HG03103 (cell line): ENCODE measurements at regions not wholly inside any gene's neighbourhood (a gene's known extent, or its start where the extent isn't known, plus 50 kb on each side); places are given as distances from the start of the nearest gene placed in this dataset.
"Not testable (repeated sequence)": the region's sequence is repeated elsewhere in the genome, so short reads cannot be mapped to it uniquely, and the experiment has no call there.

Experiments used
- ATAC-seq: cut with Tn5 transposase; IDR thresholded peaks from one replicate; pipeline ENCODE4 v1.9.1; 2021; ENCODE audit warnings: low read depth; ENCODE audit not compliant: unreplicated experiment

DNA sequence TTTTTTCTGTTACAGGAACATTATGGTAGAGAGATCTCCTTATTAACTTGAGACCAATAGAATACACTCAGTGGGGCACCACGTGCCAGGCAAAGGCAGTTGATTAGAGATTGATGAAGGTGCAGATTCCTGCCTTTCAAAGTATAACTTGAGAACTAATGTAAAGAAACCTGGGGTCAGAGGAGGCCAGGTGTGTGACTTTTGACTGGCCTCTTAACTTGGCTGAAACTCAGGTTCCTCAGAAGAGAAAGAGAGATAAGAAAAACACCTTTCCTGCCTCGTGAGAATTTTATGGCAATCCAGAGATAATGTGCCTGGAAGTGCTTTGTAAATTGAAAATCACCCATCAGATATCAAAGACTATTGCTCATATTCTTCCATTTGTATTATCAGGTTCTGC, 110.7 kb upstream of the GZMB start:
- no peak for ATAC-seq

DNA sequence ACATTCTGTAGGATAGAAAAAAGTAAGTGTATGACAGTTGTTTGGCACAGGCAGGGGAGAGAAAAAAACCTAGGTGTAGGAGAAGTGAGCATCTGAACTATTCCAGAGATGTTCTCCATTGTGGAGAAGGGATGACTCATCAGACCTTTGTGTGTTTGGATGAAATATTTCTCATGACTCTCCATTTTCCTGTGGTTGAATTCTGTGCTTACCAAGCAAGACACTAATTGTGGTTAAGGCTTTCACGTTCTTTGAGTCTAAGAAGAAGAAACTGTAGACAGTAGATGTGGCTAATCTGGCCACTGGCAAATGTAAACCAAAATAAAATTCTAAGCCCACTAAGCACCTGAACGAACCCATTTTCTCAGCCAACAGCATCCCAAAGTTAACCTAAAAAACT, 107.9 kb upstream of the GZMB start:
- ATAC-seq, result no peak

DNA sequence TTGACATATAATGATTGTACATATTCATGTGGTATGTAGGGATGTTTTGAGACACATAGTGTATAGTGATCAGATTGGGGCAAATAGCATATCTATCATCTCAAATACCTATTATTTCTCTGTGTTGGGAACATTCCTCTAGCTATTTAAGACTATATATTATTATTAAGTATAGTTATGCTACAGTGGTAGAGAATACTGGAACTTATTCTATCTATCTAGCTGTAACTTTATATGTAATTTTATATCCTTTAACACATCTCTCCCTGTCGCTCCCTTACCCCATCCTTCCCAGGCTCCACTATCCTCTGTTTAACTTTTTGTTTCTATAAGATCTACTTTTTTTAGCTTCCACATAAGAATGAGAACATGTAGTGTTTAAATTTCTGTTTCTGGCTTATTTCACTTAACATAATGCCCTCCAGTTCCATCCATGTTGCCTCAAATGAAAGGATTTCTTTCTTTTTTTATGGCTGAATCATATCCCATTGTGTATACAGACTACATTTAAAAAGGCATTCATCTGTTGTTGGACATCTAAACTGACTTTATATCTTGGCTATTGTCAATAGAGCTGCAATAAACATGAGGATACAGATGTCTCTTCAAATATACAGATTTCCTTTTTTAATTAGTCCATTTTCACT, 102.1 kb upstream of the GZMB start:
- ATAC-seq, result no peak

DNA sequence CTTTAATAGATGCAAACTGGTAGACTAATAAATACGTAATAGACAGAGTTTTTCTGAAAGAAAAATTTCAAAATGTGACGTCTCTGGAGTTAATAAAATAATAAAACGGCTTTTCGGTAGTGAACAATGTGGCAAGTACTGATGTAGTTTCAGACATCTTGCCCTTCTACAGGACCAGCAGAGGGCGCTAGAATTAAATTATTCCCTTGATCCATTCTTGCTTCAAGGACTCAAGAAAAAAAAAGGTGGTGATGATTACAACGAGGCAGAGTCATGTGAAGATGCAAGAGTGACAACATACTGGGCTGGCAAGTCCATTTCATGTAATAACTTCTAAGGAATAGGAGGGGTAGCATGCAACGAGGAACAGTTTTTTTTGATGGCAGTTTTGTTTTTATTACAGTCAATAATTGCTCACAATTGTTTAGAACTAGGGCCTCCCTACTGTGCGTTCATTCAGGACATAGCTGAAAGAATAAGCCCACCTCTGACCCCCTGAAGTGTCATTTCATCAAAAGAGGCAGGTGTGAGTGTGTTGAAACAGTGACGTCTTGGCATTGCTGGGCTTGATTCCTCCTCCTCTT, 101.0 kb upstream of the GZMB start:
- ATAC-seq, result no peak

DNA sequence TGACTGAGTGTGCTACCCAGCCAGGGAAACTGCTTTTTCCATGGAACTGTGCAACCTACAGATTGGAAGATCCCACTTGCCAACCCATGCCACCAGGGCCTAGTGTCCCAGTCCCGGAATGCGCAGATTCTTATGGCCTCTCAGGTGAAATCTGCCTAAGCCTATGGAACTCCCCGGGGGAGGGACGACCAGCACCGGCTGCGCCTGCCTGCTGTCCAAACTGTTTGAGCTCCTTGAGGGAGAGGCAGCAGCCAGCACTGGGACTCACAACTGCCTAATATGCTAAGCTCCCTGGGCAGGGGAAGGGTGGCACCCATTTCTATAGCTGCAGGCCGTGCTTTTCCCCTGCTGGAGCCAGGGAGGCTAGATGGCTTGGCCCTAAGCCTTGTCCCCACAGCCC, 92.5 kb upstream of the GZMB start:
- no peak for ATAC-seq

DNA sequence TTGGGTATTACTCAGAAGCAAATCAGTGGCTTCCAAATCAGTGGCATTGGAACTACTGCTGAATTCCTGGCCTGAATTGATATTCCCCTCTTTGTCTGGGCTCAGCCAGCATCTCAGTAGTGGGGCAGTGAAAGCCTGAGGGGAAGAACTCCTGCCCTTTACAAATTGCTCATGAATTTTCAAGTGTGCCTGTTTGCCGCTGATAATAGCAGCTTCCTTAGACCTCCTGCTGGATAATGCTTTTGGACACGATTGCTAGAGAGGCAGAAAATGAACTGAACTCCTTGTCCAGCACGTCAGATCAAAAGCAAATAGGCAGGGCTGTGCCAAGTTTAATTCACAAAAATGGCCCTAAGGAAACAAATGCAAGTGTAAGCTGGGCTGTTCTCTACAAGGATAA, 91.3 kb upstream of the GZMB start:
- ATAC-seq, result no peak

DNA sequence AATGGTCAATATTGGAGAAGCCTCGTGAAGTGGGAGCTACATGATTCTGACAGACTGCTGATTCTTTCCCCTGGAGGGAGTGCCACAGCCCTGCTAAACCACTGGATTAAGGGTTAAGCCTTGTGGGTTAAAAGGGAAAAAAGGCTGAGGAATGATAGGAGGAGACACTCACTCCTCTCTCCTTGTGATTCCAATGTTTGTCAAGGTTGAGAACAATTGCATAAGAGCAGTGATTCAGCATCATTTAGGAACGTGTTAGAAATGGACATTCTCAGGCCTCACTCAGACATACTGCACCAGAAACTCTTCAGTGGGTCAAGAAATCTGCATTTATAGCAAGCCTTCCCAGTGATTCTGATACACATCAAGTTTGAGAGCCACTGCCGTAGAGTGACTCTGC, 87.8 kb upstream of the GZMB start:
- ATAC-seq, result no peak

DNA sequence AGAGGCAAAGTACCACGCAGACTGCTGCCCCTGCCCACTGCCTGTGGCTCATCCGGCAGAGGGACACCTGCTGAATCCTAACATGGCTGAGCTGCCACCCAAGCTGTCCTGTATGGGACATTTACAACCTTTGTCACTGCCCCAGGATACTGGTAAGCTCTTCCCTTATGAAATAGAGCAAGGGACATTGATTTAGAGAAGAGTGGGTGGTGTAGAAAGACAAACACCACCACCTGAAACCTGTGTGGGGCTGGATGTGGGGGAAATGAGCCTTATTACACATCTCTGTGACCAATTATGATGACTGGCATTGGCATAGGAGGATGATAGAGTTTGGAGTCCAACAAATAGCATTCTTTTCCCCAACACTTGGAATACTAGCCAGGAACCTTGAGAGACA, 81.2 kb upstream of the GZMB start:
- no peak for ATAC-seq

DNA sequence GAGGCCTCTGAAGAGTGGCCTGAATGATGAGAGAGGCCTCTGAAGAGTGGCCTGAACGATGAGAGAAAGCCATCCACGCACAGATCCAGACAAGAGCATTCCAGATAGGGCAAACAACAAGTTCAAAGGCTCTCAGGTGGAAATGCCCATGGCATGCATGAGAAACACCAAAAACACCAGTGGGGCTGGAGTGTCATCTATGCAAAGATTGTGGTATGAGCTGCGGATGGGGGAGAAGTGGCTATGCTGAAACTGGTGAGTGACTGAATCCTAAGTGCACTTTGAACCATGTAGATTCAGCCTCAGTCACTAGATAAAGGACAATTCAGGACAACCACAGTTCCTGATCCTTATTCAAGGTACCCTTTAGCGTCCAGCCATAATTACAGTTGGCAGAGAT, 79.4 kb upstream of the GZMB start:
- ATAC-seq, result no peak

DNA sequence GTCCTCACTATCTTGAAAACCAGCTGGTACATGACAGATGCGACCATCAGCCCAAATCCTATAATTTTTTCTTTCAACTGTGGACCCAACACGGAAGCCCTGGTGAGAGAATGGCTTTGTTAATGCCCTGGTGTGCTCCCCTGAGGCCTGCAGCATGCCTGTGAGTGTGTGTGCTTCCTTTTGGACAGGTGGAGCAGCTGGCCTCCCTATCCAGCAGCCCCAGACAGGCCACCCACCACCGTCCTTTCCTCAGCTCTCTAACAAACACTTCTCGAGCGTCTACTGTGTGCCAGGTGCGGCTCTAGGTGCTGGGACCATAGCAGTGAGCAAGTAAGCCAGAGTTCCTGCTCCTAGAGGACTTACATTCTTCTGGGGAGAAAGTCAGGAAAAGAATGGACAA, 78.9 kb upstream of the GZMB start:
- no peak for ATAC-seq

DNA sequence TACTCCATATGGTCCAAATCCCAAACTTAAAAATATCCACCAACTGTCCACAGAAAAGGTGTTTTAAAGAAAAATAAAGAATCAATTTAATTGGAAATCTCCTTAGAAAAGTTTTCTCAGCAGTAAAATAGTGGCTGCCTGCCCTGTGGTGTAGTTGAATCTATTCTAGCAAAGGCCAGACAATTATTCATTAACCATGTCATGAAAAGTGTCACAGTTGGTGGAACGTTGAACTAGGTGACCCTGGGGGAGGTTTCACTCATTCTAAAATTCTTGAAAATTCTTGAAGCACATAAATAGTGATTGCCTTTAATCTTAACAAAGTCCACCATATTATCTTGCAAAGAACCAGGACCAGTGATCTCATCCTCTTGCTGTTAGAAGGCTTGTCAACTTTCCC, 78.4 kb upstream of the GZMB start:
- no peak for ATAC-seq

DNA sequence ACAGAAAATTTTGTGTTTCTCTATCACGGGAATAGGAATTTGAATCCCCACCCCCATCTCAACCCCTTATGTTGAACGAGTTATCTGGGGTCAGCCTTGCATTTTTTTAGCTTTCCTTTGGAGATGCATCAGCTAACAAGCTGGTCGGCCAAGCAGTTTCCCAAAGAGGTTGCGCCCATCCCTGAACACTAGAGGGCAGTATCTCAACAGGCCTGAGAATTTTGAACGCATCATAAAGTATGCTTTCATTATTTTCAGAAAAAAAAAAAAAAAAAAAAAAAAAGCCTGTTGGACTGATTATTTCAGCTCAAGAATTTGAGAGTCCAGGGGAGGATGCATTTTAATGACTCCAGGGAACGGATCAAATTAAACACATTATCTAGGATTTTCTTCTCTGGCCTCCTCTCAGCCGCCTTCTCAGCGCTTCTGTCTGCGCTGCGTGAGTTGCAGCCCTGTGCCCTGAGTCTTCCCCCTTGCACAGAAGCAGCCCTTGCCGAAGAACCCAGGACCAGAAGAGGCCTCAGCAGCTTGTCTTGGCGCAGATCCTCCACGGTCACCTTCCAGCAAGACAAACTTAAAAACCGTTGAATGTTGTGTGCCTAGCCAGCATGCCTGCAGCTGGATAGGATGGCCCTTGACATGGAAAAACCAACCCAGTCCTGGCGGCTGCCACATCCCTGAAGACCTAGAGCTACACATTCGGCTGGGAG, 76.6 kb upstream of the GZMB start:
- ATAC-seq, result no peak

DNA sequence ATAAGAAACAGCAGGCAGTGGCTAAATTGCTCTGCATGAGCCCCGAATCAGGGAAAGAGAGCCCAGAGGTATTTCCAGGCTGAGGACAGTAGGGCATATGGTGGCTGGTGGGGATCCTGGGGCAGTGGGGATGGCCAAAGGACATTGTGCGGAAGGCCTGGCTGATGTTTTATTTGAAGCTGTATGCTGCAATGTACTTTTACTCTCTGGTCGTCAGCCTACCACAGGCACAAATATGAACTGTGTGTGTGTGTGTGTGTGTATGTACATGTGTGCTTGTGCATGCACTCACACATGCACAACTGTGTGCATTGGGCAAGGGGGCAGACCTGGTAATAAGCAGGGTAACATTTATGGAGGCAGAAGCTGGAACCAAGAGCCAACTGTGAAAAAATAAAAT, 74.7 kb upstream of the GZMB start:
- ATAC-seq, result no peak

DNA sequence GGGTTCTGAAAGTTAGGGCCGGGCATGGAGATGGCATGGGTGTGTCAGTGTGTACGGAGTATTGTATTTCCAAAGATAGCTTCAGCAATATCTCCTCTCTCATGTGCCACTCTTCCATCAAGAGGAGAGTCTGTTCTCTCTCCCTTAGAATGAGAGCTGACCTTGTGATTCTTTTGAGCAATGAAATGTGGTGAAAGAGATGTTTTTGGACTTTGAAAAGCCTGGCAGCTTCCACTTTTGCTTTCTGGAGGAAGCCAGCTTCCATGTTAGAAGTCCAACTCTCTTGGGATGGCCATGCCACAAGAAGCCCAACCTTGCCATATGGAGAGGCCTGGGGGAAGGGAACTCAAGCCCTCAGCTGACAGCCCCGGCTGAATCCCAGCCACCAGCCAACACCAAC, 72.4 kb upstream of the GZMB start:
- no peak for ATAC-seq

DNA sequence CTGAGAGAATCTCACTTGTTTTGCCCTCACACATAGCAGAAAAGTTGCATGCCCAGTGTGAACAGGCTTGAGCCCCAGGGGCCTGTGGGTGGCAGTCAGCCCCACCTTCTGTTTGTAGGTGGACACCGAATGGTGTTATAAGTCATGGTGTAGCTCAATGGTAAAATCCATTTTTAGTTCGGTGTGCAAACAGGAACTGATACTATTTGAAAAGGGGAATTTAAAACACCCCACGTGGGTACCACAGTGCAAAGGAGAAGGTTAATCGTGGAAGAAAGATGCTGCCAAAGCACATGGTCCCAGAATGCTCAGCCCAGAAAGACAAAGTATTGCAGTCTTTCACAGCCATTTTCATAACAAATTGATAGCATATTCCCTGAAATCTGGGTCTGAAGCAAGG, 71.8 kb upstream of the GZMB start:
- ATAC-seq, result peak; percentile 88

DNA sequence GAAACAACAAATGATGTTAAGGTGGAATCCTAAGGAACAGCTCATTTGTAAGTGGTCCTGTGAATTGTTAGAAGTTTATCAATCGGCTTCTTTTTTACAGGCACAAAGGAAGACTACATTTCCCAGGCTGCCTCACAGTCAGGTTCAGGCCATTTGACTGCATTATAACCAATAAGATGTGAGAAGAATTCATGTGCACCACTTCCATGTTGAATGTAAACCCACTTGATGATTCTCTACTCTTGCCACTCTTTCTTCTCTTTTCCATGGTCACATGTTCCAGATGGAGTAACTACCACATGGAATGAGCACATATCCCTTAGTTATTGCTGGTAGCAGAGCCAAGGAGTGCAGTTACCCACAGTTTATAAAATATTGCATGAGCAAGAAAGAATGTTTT, 67.1 kb upstream of the GZMB start:
- no peak for ATAC-seq

DNA sequence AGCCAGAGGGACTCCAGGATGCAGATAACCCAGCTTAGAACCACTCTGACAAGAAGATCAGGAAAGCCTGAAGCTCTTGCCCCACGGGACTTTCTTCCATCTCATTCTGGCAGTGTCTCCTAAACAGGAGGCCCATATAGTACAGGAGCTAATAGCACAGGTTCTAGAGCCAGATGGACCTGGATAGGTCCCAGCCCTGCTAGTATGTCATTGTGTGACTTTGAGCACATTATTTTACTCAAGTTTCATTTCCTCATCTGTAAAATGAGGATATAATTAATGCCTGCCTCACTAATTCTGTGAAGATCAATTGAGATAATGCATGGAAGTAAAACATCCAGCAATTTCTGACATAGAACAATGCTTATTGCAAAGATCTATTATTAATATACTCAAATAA, 66.5 kb upstream of the GZMB start:
- no peak for ATAC-seq

DNA sequence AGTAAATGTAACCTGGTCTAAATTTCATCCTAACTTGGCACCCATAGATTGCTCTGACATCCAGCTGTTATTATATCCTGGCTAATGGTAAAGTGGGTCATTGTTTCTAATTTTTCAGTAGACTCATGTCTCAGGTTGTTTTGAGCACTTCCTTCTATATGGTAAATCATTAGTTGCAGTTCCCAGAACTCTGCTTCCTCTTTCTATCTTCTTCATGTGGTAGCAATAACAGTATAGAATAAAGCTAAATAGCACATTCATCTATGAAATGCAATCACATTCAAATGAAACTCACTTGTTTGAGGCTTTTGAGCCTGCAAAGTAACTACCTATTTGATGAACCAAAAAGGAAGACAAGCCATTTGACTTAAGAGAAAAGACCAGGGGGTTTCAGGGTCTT, 65.1 kb upstream of the GZMB start:
- peak; percentile 46 for ATAC-seq

DNA sequence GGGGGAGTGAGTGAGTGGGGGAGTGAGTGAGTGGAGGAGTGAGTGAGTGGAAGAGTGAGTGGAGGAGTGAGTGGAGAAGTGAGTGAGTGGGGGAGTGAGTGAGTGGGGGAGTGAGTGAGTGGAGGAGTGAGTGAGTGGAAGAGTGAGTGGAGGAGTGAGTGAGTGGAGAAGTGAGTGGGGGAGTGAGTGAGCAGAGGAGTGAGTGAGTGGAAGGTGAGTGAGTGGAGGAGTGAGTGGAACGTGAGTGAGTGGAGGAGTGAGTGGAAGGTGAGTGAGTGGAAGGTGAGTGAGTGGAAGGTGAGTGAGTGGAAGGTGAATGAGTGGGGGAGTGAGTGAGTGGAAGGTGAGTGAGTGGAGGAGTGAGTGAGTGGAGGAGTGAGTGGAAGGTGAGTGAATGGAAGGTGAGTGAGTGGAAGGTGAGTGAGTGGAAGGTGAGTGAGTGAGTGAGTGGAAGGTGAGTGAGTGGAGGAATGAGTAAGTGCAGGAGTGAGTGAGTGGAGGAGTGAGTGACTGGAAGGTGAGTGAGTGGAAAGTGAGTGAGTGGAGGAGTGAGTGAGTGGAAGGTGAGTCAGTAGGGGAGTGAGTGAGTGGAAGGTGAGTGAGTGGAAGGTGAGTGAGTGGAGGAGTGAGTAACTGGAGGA, 62.4 kb upstream of the GZMB start:
- ATAC-seq, result not testable (repeated sequence)

DNA sequence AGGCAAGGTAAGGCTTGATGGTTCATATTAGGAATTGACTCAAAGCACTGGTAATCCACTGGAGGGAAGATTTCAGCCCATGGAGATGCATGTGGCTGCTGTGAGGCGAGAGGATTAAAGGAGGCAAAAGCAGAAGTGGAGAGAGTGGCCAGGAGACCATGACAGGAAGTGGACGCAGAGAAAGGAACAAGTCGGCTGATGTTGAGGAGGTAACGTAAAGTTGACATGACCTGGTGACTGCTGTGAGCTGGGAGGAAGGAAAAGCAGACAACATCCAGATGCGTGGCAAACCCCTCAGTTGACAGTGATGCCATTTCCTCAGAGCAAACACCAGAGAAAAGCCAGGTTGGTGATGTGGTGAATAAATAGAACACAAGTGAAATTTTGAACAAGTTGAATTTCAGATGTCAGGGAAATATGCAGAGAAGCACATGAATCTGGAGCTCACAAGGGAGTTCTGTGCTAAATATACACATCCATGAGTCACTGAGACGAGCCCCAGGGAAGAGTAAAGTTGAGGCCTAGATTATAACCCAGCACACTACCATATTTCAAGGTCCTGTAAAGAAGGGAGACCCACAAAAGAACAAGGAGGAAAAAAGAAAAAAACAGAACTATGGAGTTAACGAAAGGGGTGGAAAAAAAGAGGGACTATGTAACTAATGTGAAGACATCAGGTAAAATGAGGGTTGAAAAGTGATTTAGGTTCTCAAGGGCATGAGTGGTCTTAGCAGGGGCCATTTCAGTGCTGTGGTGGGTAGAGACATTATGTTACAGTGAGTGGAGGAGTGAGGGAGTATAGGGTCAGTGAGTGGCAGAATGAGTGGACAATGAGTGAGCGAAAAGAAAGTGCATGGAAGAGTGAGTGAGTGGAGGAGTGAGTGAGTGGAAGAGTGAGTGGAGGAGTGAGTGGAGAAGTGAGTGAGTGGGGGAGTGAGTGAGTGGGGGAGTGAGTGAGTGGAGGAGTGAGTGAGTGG, 61.6 kb upstream of the GZMB start:
- peak; percentile 55 for ATAC-seq

DNA sequence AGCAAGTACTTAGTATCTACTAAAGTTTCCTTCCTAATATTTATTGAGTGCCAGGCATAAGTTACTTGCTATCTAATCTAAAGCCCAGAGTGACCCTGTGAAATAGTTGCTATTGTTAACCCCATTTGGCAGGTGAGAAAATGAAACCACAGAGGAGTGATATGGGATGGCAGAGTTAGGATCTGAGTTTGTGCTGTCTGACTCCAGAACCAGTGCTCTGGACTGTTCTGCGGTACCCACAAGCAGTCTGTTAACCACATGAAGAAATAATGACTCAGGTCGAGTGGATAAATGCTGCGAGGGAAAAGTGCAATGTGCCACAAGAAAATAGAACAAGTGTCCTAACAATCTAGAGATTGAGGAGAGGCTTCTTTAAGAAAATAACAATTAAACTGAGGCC, 60.7 kb upstream of the GZMB start:
- no peak for ATAC-seq
